ENCODE measurements at regions not wholly inside any gene's neighbourhood (a gene's known extent, or its start where the extent isn't known, plus 50 kb on each side); places are given as distances from the start of the nearest gene placed in this dataset.

DNA sequence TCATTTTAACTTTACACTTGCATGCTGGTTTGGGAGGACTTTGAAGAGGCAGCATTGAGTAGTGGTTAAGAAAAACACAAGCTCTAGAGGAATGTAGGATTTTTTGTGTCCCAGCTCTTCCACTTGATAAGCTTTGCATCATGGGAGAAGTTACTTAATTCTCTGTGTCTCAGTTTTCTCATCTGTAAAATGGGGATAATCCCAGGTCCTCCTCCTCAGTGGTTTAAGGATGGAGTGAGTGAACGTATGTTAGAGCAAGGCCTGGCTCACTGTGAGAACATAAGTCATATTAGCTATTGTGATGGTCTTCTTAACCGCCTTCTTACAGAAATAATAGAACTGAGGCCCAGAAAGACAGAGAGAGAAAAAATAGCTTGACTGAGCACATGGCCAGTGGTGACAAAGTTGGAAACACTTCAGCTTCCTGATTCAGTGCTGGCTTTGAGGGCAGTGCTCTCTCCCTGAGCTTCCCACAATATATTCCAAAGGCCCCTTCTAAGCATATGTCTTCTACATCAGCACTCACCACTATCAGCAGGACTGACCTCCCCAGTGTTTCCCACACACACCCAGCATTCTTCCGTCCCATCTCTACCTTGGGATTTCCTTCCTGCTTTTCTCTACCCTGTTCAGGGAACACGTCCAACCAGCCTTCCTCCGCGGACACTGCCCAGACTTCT, 214.9 kb upstream of the TNP1 start:
- no peak for DNase-seq

- DNase-seq = no peak
Measured at GRCh38 chr2:217071416-217071815, 211.6 kb upstream of the TNP1 start.

GRCh38 chr2:217070611-217071010, 210.7 kb upstream of the TNP1 start:
- no peak for DNase-seq

- DNase-seq = no peak
Measured at GRCh38 chr2:217070043-217070430, 210.2 kb upstream of the TNP1 start.

DNA sequence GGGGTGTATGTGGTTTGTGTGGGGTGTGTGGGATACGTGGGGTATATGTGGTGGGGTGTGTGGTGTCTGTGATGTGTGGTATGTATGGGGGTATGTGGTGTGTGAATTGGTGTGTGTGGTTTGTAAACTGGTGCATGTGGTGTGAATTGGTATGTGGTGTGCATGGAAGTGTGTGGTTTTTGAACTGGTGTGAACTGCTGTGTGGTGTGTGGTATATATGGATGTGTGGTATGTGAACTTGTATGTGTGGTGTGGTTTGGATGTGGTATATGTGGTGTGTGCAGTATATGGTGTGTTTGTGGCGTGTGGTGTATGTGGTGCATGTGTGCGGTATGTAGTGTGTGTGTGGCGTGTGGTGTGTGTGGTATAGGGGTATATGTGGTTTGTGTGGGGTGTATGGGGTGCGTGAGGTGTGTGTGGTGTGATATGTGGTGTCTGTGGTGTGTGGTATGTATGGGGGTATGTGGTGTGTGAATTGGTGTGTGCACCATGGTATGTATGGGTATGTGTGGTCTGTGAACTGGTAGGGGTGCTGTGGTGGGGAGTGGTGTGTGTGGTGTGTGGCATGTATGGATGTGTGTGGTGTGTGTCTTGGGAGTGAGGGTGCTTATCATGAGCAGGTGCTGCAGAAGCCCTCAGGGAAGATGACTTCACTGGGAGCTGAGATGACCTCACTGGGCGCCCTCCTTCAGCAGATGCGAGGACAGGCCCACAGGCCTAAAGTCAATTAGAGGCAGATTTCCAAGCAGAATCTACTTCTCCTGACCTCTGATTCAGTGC, 209.6 kb upstream of the TNP1 start:
- no peak for DNase-seq

- no peak for DNase-seq
Measured at GRCh38 chr2:217068677-217069250, 208.9 kb upstream of the TNP1 start.

DNA sequence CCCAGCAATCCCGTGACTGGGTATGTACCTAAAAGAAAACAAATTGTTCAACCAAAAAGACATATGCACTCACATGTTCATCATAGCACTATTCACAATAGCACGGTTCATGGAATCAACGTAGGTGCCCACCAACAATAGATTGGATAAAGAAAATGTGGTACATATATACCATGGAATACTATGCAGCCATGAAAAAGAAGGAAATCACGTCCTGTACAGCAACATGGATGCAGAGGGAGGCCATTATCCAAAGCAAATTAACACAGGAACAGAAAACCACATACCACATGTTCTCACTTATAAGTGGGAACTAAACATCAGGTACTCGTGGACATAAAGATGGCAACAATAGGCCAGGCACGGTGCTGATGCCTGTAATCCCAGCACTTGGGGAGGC, 207.9 kb upstream of the TNP1 start:
- DNase-seq = no peak

GRCh38 chr2:217066510-217067270, 206.8 kb upstream of the TNP1 start:
- DNase-seq = no peak

DNA sequence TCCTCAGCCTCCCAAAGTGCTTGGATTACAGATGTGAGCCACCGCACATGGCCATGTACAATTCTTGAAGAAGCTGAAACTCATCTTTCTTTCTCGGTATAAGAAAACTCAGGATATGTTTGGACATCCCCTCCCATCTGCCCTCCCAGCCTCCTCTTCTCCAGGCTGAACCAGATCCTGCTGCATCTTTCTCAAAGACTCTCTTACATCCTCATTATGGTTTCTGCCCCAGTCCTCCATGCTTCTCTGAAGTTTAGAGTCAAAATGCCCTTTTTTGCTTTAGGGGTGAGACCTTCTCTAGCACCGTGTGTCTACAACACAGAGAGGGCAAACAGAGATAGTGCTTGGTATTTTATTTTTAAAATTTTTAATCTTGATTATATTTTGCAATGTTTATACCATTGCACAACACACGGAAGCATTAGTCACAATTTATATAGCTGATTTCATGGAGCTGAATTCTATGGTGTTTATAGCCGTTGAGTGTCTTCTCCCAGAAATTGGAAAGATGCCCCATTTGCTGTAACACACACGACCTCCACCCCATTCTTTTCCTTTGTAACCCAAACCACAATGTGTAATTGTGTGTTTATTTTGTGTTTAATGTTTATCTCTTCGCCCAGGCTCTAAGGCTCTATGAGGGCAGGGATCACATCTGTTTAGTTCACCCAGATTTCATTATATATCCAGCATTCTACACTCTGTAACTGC, 206.0 kb upstream of the TNP1 start:
- no peak for DNase-seq

DNA sequence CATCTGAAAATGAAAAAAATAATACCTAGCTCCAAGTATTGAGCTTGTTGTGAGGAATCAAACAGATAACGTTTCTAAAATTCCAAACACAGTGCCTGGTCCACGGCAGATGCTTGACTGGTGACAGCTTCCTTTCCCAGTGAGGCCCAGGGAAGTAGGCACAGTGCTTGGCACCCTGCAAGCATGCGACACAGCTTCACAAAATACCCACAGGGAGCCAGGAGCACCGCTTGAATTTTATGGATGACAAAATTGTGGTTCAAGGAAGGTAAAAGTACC, 205.1 kb upstream of the TNP1 start:
- no peak for DNase-seq

DNA sequence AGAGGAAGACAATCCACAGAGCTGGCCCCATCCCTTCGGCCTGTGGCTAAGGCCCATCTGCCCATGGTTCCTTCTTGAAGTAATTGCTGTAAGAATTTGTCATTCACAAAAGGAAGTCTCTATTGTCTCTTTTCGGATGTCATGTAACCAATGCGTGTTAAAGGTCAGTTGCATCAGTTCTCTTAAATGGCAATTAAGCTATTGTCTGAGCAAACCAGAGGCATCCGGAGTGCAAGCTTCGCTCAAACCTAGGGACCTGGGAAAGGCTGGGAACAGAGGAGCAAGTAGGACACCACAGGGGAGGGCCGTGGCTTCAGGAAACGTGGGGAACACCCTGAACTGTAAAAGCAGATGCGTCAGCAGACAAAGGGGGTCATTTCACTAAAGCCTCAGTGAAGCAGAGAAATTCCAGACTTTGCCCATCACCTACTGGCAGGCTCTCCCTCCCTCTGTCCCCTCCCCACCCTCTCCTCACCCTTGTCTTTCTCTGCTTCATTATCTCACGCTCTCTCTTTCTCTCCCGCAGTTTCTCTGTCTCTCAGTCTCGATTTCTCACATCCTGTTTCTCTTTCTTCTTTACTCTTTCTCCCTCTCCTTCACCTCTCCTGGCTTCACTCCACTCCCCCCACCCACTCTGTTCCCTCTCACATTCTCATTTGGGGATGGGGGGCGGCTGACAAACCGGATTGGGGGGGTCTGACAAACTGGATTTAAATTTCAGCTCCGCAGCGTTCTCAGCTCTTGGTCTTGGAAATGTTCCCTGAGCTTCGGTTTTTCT, 204.6 kb upstream of the TNP1 start:
- no peak for DNase-seq

DNA sequence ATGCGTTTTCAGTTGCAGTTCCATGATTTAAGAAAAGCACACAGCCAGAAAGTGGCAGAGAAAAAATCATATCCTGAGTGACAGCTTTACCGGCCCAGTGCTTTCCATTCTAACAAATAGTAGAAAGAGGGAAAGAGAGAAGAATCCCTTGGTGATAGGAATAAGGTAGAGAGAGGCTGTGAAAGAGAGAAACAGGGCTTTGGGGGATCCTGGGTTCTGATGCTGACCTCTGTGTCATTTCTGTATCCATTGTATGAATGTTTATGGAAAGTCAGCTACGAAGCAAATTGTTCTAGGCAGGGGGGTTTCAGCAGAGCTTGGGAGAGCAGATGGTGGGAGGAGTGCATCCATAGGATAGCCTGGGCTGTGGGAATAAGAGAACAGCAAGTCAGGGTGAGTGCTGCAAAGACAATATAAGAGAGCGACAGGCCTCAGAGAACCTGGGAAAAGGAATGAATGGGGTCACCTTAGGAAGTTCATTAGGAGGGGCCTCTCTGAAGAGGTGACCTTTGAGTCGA, 203.4 kb upstream of the TNP1 start:
- no peak for DNase-seq

- no peak for DNase-seq
Measured at GRCh38 chr2:217062768-217063167, 202.9 kb upstream of the TNP1 start.

DNA sequence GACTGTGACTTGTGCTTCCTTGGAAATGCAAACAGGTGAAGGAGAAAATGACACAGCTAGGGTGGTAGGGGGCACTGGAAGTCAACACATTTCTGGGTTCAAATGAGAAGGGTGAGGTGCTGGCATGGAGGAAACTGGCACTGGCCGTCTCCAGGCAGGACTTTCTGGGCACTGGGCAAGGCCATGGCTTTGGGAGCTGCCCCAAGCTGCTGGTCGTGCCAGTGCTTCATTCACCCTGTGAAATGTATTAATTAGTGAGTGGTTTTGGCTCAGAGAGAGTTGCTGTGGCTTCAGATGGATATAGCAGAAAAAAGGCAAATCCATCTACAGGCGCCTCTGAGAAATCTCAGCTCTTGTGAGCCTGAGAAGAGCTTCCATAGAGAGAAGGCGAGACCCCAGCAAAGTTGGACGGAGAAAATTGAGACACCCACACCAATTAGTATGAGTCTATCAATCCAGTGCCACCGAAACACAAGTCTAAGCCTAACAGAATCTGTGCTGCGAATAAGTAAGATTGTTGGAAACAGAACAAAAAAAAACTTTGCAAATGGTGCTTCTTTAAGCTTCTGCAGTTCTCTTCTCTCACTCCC, 202.1 kb upstream of the TNP1 start:
- no peak for DNase-seq

- DNase-seq = no peak
Measured at GRCh38 chr2:217060951-217061547, 201.2 kb upstream of the TNP1 start.

- DNase-seq = no peak
Measured at GRCh38 chr2:217060516-217060915, 200.7 kb upstream of the TNP1 start.

- no peak for DNase-seq
Measured at GRCh38 chr2:217058791-217059755, 199.2 kb upstream of the TNP1 start.

DNA sequence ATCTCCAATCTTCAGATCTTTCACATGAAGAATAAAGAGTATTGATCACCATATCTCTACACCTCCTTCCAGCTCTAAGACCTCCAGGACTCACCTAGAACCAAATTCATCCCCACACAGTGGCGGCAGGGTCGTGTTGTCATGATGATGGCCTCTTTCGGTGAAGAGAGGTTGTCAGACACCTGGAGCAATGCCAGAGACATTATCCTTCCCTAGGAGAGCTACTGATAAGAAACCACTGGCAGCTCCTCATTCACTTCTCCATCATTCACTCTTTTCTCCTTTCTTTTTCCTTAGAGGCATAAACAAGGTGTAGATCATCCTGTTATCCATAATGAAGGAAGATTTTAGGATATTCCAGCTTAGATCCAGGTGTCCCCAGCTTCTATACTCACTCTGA, 197.9 kb upstream of the TNP1 start:
- no peak for DNase-seq

- DNase-seq = no peak
Measured at GRCh38 chr2:217055624-217056023, 195.8 kb upstream of the TNP1 start.

- no peak for DNase-seq
Measured at GRCh38 chr2:217054791-217055190, 194.9 kb upstream of the TNP1 start.
